A549 (cell line): ENCODE measurements at regions not wholly inside any gene's neighbourhood (a gene's known extent, or its start where the extent isn't known, plus 50 kb on each side); places are given as distances from the start of the nearest gene placed in this dataset.

Source experiments
- CEBPB ChIP-seq, 2 experiments: fragments of >200 bp in 1 of 2; sonication (Bioruptor Twin) in 1 of 2; formaldehyde crosslinking in 1 of 2; IDR thresholded peaks; 2 replicates each; pipeline ENCODE4 v1.6.1; 2012 to 2016
- ESRRA ChIP-seq: fragments of 150-350 bp; IDR thresholded peaks from 2 replicates; pipeline ENCODE4 v1.6.1; 2014; ENCODE audit warnings: mild to moderate bottlenecking, low read length, borderline replicate concordance
- HDAC2 ChIP-seq: fragments of 200-600 bp; sonication (generic); IDR thresholded peaks from 2 replicates; pipeline ENCODE4 v1.6.1; 2016
- MAZ ChIP-seq: fragments of 150-350 bp; IDR thresholded peaks from 2 replicates; pipeline ENCODE4 v1.6.1; 2014; ENCODE audit warnings: antibody characterized with exemption, low read depth, low read length, borderline replicate concordance
- PHF8 ChIP-seq: fragments of 200-600 bp; sonication (generic); IDR thresholded peaks from 2 replicates; pipeline ENCODE4 v1.6.1; 2016; ENCODE audit warnings: low read depth, mild to moderate bottlenecking, antibody characterized with exemption, moderate library complexity, borderline replicate concordance
- POLR2A ChIP-seq: IDR thresholded peaks from 2 replicates; pipeline ENCODE4 v1.6.1; 2012; ENCODE audit warnings: mild to moderate bottlenecking, low read length
- TF ChIP-seq, protein P1 (sequence below): fragments of >200 bp; sonication (Bioruptor Twin); formaldehyde crosslinking; IDR thresholded peaks from 3 replicates; pipeline ENCODE4 v1.5.1; 2016

DNA sequence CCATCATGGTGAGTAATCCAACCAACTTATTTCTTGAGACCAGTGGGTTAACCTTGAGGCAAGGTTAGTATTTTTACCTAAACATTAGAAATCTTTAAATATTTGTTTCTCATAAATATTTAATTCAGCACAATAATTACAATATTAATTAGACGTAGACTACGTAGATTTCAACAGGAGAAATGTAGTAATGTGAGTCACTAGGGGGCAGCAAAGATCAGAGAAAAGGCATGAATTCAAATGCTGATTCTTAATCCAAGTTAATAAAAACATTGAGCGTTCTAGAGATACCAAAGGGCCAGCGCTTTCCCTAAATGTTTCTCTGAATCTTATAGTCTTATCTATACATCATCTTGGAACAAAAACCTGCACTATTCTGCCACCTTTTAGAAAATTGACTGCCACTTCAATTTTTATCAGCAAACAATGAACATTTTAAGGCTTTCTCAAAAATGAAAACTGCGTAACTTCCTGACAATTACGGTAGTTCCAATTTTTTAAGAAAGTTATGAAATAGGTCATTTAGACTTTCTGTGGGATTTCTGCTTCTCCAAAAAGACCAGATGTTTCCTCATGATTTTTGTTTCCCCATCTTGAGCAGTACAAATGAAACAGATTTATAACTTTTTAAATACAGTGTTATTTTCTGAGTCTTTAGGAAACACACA, 180.7 kb downstream of the GASK1B start:
- no peak for TF ChIP-seq ESRRA
- TF ChIP-seq, protein P1, sequence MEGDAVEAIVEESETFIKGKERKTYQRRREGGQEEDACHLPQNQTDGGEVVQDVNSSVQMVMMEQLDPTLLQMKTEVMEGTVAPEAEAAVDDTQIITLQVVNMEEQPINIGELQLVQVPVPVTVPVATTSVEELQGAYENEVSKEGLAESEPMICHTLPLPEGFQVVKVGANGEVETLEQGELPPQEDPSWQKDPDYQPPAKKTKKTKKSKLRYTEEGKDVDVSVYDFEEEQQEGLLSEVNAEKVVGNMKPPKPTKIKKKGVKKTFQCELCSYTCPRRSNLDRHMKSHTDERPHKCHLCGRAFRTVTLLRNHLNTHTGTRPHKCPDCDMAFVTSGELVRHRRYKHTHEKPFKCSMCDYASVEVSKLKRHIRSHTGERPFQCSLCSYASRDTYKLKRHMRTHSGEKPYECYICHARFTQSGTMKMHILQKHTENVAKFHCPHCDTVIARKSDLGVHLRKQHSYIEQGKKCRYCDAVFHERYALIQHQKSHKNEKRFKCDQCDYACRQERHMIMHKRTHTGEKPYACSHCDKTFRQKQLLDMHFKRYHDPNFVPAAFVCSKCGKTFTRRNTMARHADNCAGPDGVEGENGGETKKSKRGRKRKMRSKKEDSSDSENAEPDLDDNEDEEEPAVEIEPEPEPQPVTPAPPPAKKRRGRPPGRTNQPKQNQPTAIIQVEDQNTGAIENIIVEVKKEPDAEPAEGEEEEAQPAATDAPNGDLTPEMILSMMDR: peak; percentile 82
- TF ChIP-seq HDAC2: no peak
- no peak for TF ChIP-seq POLR2A
- no peak for TF ChIP-seq MAZ
- no peak for TF ChIP-seq CEBPB (IDR thresholded peaks at IDR 0.05)
- no peak for TF ChIP-seq PHF8
